Ramos (cell line): ENCODE measurements at regions not wholly inside any gene's neighbourhood (a gene's known extent, or its start where the extent isn't known, plus 50 kb on each side); places are given as distances from the start of the nearest gene placed in this dataset.

Experiments
- in situ Hi-C: fragments of 300-500 bp; cut with MboI; formaldehyde crosslinking; loops from one replicate; pipeline ENCODE4 v1.14.3; 2022; ENCODE audit warnings: low sequenced_read_pairs; ENCODE audit not compliant: unreplicated experiment

DNA sequence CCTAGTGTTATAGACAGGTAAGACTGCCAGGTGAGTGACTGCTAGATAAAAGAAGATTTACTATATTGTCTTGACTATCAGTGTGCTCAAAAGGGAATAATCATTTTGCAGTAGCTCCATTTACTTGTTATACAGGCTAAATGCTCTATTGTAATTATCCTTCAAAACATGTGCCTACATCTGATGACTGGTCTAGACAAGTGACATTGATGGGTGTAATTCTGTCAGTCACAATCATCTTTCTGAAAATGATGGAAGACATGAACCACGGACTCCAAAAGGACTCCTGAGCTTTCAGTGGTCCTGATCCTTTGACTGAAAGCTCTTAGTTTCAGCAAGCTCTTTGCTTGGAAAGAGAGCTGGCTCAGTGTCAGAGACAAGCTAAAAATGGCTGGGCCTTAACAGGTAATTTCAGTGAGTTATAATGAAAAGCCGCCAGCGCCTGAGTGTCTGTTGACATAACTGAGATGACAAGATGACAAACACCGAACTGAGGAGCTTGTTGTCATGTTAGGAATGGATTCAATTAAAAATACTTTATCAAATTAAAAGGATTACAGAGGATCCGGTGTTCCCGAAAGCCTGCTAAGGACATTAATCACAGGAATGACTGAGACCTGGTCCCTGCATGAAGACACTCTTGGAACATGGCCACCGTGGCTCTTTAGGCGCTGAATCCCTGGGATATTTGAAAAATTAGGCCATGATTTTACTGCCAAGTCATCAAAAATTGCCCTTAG lies 141.7 kb downstream of the CMPK2 start:
- in situ Hi-C loops = no loop called here

DNA sequence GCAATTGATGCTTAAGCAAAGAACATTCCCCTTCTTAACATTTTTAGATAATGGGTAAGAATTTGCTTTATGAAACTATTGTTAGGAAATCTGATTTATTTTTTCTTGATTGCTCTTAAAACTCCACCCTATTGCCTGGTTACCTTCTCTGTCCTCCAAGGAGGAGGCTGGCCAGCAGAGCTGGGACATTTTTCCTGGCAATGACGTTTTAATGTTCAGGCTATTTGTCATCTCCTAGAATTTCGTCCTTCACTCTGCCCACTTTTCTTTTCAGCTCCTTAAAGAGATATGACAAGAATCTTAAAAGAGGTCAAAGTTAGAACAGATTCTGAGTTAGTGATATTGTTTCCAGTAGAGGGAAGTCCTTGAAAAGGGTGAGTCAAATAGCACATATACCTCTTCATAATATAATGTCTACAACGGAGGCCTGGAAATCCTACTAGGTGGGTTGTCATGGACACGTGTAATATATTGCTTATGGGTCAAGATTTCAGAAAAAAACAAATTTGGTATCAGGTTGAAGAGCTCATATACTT lies 141.0 kb downstream of the CMPK2 start:
- in situ Hi-C loops = no loop called here

DNA sequence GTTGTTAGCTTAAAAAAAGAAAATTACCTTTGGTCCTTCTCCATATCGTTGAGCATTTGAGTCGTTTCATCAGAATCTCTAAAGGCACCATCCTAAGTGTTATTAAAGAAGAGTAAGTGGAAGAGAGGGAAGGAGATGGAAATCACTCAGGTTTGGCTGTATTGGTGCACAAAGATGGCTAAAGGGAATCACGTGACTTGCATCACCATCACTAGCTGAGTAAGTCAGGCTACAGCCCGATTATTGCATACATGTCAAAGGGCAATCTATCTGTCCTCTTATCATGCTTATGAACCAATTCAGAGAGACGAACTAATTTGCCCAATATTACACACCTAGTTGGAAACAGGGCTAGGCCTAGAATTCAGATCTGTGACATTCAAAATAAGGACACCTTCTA lies 137.6 kb downstream of the CMPK2 start:
- in situ Hi-C loops = no loop called here

DNA sequence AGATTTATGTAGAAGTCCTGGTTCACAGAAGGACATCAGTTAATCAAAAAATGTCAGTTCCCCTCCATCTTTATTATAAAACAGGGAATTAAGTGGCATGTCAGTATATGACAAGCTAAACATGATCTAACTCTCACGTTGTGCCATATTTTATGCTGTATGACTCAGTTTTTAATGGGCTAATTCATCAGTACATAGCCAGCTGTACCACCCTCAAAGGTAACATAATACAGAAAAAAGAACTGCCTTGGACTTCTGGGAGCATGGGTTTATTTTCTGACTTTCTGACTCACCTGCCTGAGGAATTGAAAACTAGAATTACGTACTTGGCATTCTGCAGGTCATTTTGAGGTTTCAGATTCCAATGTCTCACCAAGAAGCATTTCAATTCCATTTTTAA lies 135.7 kb downstream of the CMPK2 start:
- in situ Hi-C loops = no loop called here

GRCh38 chr2:6730649-6731532 lies 134.8 kb downstream of the CMPK2 start:
- in situ Hi-C loops = no loop called here

DNA sequence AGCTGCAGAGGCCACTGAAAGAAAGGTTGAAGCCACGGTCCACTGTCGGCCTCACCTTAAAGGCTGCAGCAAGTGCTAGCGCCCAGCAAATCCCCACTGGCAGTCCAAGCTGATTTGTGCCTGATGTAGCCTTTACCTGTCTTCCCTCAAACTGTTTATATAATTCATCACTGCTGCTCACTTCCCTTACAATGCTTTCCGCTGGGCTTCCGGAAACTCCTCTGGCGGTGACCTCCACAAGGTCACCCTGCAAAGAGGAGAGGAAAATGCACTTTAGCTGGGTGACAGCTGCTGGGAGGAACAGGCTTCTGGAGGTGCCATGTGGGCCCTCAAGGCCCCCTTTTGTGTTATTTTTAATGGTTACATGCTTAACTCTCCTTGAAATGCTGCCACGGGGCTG lies 126.2 kb downstream of the CMPK2 start:
- in situ Hi-C loops = no loop called here

GRCh38 chr2:6741229-6741628 lies 124.5 kb downstream of the CMPK2 start:
- in situ Hi-C loops = no loop called here

DNA sequence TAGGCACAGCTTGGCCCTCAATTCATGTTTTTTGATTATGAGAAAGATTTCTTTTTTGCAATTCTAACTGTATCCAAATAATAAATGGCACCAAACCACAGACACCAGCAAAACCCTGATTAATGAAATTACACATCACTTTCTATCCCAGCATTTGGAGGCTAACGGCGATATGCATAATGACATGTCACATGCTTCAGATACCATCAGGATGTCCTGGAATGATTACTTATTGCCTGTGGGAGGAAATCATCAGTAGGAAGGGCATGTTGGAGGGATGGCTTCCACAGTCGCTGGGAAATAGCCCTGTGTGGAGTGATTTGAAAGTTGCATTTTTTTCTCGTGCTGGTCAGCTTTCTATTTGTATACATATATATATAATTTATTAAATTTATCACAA lies 121.7 kb downstream of the CMPK2 start:
- in situ Hi-C loops = no loop called here

GRCh38 chr2:6747433-6747832 lies 118.3 kb downstream of the CMPK2 start:
- in situ Hi-C loops = no loop called here

GRCh38 chr2:6748406-6749067 lies 117.2 kb downstream of the CMPK2 start:
- in situ Hi-C loops = no loop called here

GRCh38 chr2:6749962-6750361 lies 115.7 kb downstream of the CMPK2 start:
- in situ Hi-C loops = no loop called here

DNA sequence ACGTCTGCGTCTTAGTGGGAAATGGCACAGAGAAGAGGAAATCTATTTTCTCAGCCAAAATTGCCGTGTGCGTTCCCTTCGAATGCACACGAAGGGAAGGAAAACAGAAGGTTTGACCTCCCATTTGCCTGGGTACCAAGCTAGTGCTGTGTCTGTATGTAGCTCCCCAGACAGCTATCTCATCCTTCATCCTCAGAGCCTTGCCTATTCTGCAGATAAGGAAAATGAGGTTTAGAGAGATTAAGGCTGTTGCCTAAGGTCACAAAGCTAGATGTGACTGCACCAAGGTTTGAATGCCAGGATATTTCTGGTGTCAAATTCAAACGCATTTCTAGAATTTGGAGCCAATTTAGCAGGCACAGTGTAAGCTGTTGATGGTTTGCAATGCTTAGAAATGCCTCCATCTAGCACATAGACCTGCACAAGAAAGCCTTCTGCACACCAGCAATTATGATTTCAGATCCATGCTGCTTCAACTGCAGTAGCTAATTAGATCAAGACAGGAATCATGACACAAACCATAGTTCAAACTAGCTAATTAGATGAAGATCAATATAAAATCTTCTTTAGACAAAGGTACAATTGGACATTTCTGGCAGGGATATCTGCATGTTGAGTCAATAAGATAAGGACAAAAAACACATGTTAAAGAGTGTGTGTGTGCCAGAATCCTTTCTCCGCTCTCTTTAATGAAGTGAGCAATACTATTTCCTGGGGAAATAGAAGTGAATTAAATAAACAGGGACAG lies 115.1 kb downstream of the CMPK2 start:
- in situ Hi-C loops = no loop called here

- in situ Hi-C loops = no loop called here
Observed at GRCh38 chr2:6754419-6754818, 111.3 kb downstream of the CMPK2 start.

GRCh38 chr2:6755456-6755855 lies 110.3 kb downstream of the CMPK2 start:
- in situ Hi-C loops = no loop called here

- in situ Hi-C loops = no loop called here
Observed at GRCh38 chr2:6757215-6757614, 108.5 kb downstream of the CMPK2 start.

GRCh38 chr2:6759689-6760088 lies 106.0 kb downstream of the CMPK2 start:
- in situ Hi-C loops = no loop called here

- in situ Hi-C loops = no loop called here
Observed at GRCh38 chr2:6760132-6760531, 105.6 kb downstream of the CMPK2 start.

DNA sequence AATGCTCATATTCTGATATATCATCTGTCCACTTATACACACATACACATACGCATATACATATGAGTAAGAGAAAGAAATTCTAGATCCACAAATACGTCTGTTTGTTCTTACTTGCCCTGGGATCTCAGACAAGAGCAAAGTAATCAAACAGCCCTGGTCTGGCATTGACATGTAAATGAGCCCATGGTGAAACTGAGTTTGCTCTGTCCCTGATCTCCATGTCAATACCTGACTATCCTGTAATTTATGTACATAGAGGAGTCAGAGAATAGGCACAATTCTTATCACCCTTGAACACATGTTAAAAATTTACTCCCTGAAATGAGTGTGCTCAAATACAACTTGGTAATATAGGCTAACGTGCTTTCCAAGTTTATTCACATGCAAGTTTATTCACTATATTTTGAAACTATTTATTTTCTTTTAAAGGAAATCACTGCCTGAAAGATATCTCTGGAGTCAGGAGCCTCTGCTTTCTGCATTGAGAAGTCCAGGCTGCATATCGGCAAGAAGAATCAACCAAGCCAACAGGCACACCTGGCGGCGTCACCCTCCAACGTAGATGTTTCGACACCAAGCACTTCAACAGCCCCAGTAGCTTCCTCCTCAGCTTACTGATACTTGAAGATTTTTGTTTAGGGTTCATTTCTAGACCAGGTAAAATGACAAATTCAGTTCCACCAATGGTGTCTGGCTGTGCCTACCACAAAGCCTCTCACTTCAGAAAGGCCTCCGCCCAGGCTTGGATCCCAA lies 100.6 kb downstream of the CMPK2 start:
- in situ Hi-C loops = no loop called here

DNA sequence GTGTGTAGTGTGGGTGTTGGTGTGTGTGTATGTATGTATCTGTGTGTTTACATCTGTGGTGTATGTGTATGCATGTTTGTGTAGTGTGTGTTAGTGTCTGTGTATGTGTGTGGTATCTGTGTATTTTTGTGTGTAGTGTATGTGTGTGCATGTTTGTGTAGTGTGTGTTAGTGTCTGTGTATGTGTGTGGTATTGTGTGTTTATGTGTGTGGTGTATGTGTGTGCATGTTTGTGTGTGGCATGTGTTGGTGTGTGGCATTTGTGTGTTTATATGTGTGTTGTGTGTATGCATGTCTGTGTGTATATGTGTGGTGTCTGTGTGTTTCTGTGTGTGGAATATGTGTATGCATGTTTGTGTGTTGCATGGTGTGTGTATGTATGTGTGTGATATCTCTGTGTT lies 96.4 kb downstream of the CMPK2 start:
- in situ Hi-C loops = no loop called here
